GM04503 (cell line): ENCODE measurements at regions not wholly inside any gene's neighbourhood (a gene's known extent, or its start where the extent isn't known, plus 50 kb on each side); places are given as distances from the start of the nearest gene placed in this dataset.
"Not testable (repeated sequence)": the region's sequence is repeated elsewhere in the genome, so short reads cannot be mapped to it uniquely, and the experiment has no call there.

Experiments used
- DNase-seq: peaks from one replicate; pipeline ENCODE4 v3.0.0-alpha.2; 2012; ENCODE audit warnings: low read depth

GRCh38 chr1:98575955-98576354, 85.6 kb upstream of the SNX7 start:
- no peak for DNase-seq

GRCh38 chr1:98565951-98566350, 95.6 kb upstream of the SNX7 start:
- DNase-seq, result no peak

GRCh38 chr1:98559291-98559690, 102.2 kb upstream of the SNX7 start:
- no peak for DNase-seq

- no peak for DNase-seq
Measured at GRCh38 chr1:98557895-98558294, 103.6 kb upstream of the SNX7 start.

GRCh38 chr1:98556521-98557158, 104.9 kb upstream of the SNX7 start:
- no peak for DNase-seq

GRCh38 chr1:98555814-98556213, 105.7 kb upstream of the SNX7 start:
- no peak for DNase-seq

- not testable (repeated sequence) for DNase-seq
Measured at GRCh38 chr1:98552576-98553074, 108.9 kb upstream of the SNX7 start.

GRCh38 chr1:98550076-98550475, 111.4 kb upstream of the SNX7 start:
- DNase-seq, result no peak

- DNase-seq, result no peak
Measured at GRCh38 chr1:98546319-98546718, 115.2 kb upstream of the SNX7 start.

GRCh38 chr1:98538106-98538505, 123.4 kb upstream of the SNX7 start:
- DNase-seq, result no peak

GRCh38 chr1:98523256-98523655, 138.3 kb upstream of the SNX7 start:
- no peak for DNase-seq

GRCh38 chr1:98516306-98516705, 145.2 kb upstream of the SNX7 start:
- DNase-seq, result no peak

- no peak for DNase-seq
Measured at GRCh38 chr1:98515744-98516143, 145.8 kb upstream of the SNX7 start.

- not testable (repeated sequence) for DNase-seq
Measured at GRCh38 chr1:98512216-98512615, 149.3 kb upstream of the SNX7 start.

- no peak for DNase-seq
Measured at GRCh38 chr1:98503771-98504170, 157.8 kb upstream of the SNX7 start.

- DNase-seq, result no peak
Measured at GRCh38 chr1:98502937-98503336, 158.6 kb upstream of the SNX7 start.

- DNase-seq, result no peak
Measured at GRCh38 chr1:98500324-98500723, 161.2 kb upstream of the SNX7 start.

GRCh38 chr1:98498651-98499050, 162.9 kb upstream of the SNX7 start:
- no peak for DNase-seq

- DNase-seq, result no peak
Measured at GRCh38 chr1:98497497-98497896, 164.0 kb upstream of the SNX7 start.

- peak; percentile 6 for DNase-seq
Measured at GRCh38 chr1:98496256-98496995, 165.1 kb upstream of the SNX7 start.

GRCh38 chr1:98493469-98493868, 168.1 kb upstream of the SNX7 start:
- DNase-seq, result no peak

GRCh38 chr1:98490099-98490498, 171.4 kb upstream of the SNX7 start:
- no peak for DNase-seq

GRCh38 chr1:98487620-98488019, 173.9 kb upstream of the SNX7 start:
- DNase-seq, result no peak

- DNase-seq, result no peak
Measured at GRCh38 chr1:98482611-98483010, 178.9 kb upstream of the SNX7 start.
